Neural cell (in vitro differentiated cells): ENCODE measurements at regions not wholly inside any gene's neighbourhood (a gene's known extent, or its start where the extent isn't known, plus 50 kb on each side); places are given as distances from the start of the nearest gene placed in this dataset.

Experiments used
- H2AFZ ChIP-seq: fragments of 200-600, 300-800 bp; sonication (generic), shearing (Covaris generic); 2 replicates; pipeline ENCODE4 v1.6.0; 2014; ENCODE audit warnings: low read depth, mild to moderate bottlenecking, antibody characterized with exemption, low read length, moderate library complexity
- H3F3A ChIP-seq: fragments of 200-600 bp; shearing (Covaris generic); 2 replicates; pipeline ENCODE4 v1.6.1; 2016; ENCODE audit warnings: mild to moderate bottlenecking, moderate library complexity, mixed read lengths, antibody characterized with exemption, low read length; ENCODE audit not compliant: insufficient read depth, poor library complexity, severe bottlenecking
- H3K27ac ChIP-seq: fragments of 200-600, 300-800 bp; sonication (generic), shearing (Covaris generic); 2 replicates; pipeline ENCODE4 v1.5.1; 2014; ENCODE audit warnings: mild to moderate bottlenecking, low read length, moderate library complexity
- H3K27me3 ChIP-seq: fragments of 300-800, 200-600 bp; sonication (generic), shearing (Covaris generic); 2 replicates; pipeline ENCODE4 v1.6.0; 2014; ENCODE audit warnings: mild to moderate bottlenecking, low read depth, low read length, moderate library complexity; ENCODE audit not compliant: insufficient read depth
- H3K36me3 ChIP-seq: fragments of 300-800, 200-600 bp; sonication (generic), shearing (Covaris generic); 2 replicates; pipeline ENCODE4 v1.5.1; 2014; ENCODE audit warnings: mild to moderate bottlenecking, antibody characterized with exemption, low read length, moderate library complexity; ENCODE audit not compliant: insufficient read depth
- H3K4me2 ChIP-seq: fragments of 300-800, 200-600 bp; sonication (generic), shearing (Covaris generic); 2 replicates; pipeline ENCODE4 v1.6.0; 2014; ENCODE audit warnings: mild to moderate bottlenecking, low read length
- H3K4me3 ChIP-seq: fragments of 300-800, 200-600 bp; sonication (generic), shearing (Covaris generic); 2 replicates; pipeline ENCODE4 v1.5.1; 2014; ENCODE audit warnings: mild to moderate bottlenecking, low read length, moderate library complexity
- H3K79me2 ChIP-seq: fragments of 200-600 bp; shearing (Covaris generic); replicated peaks from 2 replicates; pipeline ENCODE4 v1.6.0; 2014; ENCODE audit warnings: mild to moderate bottlenecking, low read length, moderate library complexity; ENCODE audit not compliant: insufficient read depth
- H3K9ac ChIP-seq: fragments of 300-800, 200-600 bp; sonication (generic), shearing (Covaris generic); 2 replicates; pipeline ENCODE4 v1.6.1; 2016; ENCODE audit warnings: mild to moderate bottlenecking, low read length, mixed read lengths
- H3K9me2 ChIP-seq: fragments of 200-600 bp; shearing (Covaris generic); 2 replicates; pipeline ENCODE4 v1.6.1; 2016; ENCODE audit warnings: mild to moderate bottlenecking, low read length, mixed read lengths; ENCODE audit not compliant: insufficient read depth
- H3K9me3 ChIP-seq: fragments of 200-600, 300-800 bp; sonication (generic), shearing (Covaris generic); 2 replicates; pipeline ENCODE4 v1.6.1; 2016; ENCODE audit warnings: mild to moderate bottlenecking, mixed run types, low read length, moderate library complexity, mixed read lengths
- H4K20me1 ChIP-seq: fragments of 200-600 bp; shearing (Covaris generic); 2 replicates; pipeline ENCODE4 v1.6.1; 2016; ENCODE audit warnings: mild to moderate bottlenecking, mixed run types; ENCODE audit not compliant: insufficient read depth
- CTCF ChIP-seq: fragments of 450-650 bp; IDR thresholded peaks from 2 replicates; pipeline ENCODE4 v1.5.1; 2014; ENCODE audit warnings: antibody characterized with exemption, mild to moderate bottlenecking, moderate library complexity; ENCODE audit not compliant: poor library complexity, severe bottlenecking
- EP300 ChIP-seq: fragments of 450-650 bp; conservative IDR thresholded peaks from 2 replicates; pipeline ENCODE4 v1.6.1; 2014; ENCODE audit warnings: antibody characterized with exemption, mild to moderate bottlenecking, moderate library complexity; ENCODE audit not compliant: poor library complexity, severe bottlenecking
- EZH2 ChIP-seq: fragments of 200-600, 300-800 bp; shearing (Covaris generic), sonication (generic); IDR thresholded peaks from 2 replicates; pipeline ENCODE4 v1.6.1; 2014; ENCODE audit warnings: antibody characterized with exemption, low read length, borderline replicate concordance, mild to moderate bottlenecking; ENCODE audit not compliant: insufficient read depth, poor library complexity, severe bottlenecking
- MXI1 ChIP-seq: fragments of 450-650 bp; conservative IDR thresholded peaks from 2 replicates; pipeline ENCODE4 v1.6.1; 2014; ENCODE audit warnings: antibody characterized with exemption, mild to moderate bottlenecking; ENCODE audit not compliant: poor library complexity, severe bottlenecking
- POLR2AphosphoS5 ChIP-seq: IDR thresholded peaks from 2 replicates; pipeline ENCODE4 v1.6.1; 2012
- RAD21 ChIP-seq: fragments of 450-650 bp; conservative IDR thresholded peaks from 2 replicates; pipeline ENCODE4 v1.6.1; 2014; ENCODE audit warnings: antibody characterized with exemption, mild to moderate bottlenecking, moderate library complexity
- REST ChIP-seq: IDR thresholded peaks from 2 replicates; pipeline ENCODE4 v1.6.1; 2012; ENCODE audit warnings: borderline replicate concordance
- SMC3 ChIP-seq: fragments of 450-650 bp; conservative IDR thresholded peaks from 2 replicates; pipeline ENCODE4 v1.6.1; 2014; ENCODE audit warnings: antibody characterized with exemption, mild to moderate bottlenecking, moderate library complexity; ENCODE audit not compliant: poor library complexity
- TAF1 ChIP-seq: IDR thresholded peaks from 2 replicates; pipeline ENCODE4 v1.6.1; 2012; ENCODE audit warnings: low read depth

DNA sequence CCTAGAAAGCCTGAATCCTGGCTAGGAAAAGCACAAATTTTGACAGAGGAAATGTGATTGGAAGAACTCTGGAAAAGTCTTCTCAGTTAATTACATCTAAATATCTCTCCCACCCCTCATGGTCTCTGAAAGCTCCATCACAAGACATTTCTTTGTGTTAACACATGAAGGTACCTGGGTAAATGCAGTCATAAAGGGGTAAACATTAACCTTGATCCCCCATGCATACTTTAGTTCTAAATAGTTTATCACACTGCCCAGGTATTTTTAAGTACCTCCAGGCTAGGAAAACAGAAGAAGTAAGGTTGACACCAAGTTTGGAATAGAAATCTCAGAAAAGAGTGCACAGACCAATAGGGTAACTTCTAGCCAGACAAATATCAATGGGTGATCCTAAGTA lies 334.5 kb downstream of the PIK3R1 start:
- H3K27me3 ChIP-seq = no peaks in the 10 kb centered on the region
- no peaks in the 10 kb centered on the region for H3K9me3 ChIP-seq
- TF ChIP-seq RAD21 (no peak), EP300 (no peak), TAF1 (no peak), CTCF (no peak), POLR2AphosphoS5 (no peak), EZH2 (no peak), SMC3 (no peak), MXI1 (no peak)
- H3K9me2 ChIP-seq = no peaks in the 10 kb centered on the region
- no peaks in the 10 kb centered on the region for H4K20me1 ChIP-seq
- H3K27ac ChIP-seq = no peak overlapping the region
- no peak overlapping the region for H2AFZ ChIP-seq
- H3K9ac ChIP-seq = no peak overlapping the region
- no peak overlapping the region for H3K4me2 ChIP-seq
- no peaks in the 10 kb centered on the region for H3F3A ChIP-seq
- no peak overlapping the region for H3K4me3 ChIP-seq
- H3K79me2 ChIP-seq = no peaks in the 10 kb centered on the region
- no peaks in the 10 kb centered on the region for H3K36me3 ChIP-seq

DNA sequence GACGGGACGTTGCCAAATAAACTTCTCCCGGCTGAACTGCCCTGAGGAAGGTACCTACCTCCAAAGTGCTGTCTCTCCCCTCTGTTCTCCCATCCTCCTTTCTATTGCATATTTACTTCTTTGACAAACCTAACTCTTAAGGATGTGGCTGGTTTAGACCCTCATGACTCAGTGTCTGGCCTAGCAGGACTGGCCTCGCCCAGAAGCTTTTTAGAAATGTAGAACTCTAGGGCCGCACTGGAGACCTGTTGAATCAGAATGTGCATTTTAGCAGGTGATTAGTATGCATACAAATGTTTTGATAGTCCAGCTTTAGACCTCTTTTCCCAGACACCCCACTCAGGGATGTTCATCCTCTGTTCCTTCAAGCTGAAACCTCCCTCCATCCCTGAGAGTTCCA lies 335.9 kb downstream of the PIK3R1 start:
- H3K4me3 ChIP-seq = no peak overlapping the region
- TF ChIP-seq MXI1 (no peak), POLR2AphosphoS5 (no peak), SMC3 (no peak)

DNA sequence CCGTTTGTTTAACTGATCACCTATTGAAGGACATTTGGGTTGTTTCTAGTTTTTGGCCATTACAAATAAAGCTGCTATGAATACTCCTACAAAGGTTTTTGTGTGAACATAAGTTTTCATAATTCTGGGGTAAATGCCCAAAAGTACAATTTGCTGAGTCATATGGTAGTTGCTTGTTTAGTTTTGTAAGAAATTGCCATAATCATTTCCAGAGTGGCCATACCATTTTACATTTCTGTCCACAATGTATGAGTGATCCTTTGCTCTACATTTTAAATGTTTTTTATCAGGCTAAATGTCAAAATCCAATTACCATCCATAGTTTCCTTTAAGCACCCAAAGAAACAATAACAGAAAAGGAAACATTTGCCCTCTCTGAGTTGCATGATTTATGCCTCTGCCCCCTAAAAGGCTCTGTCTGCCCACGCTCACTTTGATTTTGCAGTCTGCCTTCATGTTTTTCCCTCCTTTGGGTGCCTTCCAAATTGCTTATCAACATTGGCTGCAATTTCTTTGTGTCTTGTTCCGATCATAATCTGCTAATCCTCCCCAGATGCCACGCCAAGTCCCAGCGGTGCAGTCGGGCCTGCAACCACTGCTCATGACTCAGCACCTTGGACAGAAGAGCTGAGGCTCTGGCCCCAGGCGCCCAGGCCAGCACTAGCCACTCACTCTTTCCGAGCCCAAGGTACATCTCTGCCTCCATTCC lies 339.2 kb downstream of the PIK3R1 start:
- TF ChIP-seq TAF1 (no peak), RAD21 (no peak), SMC3 (no peak), REST (no peak), MXI1 (no peak)

More for the DNA sequence above, 335.9 kb downstream of the PIK3R1 start:
- H3K9me2 ChIP-seq = no peaks in the 10 kb centered on the region
- no peak overlapping the region for H3K9ac ChIP-seq
- no peak overlapping the region for H2AFZ ChIP-seq
- H4K20me1 ChIP-seq = no peaks in the 10 kb centered on the region
- H3K9me3 ChIP-seq = no peaks in the 10 kb centered on the region
- H3F3A ChIP-seq = no peaks in the 10 kb centered on the region
- no peaks in the 10 kb centered on the region for H3K27me3 ChIP-seq
- H3K79me2 ChIP-seq = no peaks in the 10 kb centered on the region
- H3K4me2 ChIP-seq = no peak overlapping the region
- no peak overlapping the region for H3K27ac ChIP-seq
- no peaks in the 10 kb centered on the region for H3K36me3 ChIP-seq

More for the DNA sequence above, 339.2 kb downstream of the PIK3R1 start:
- Histone ChIP-seq H3F3A (no peaks in the 10 kb centered on the region), H3K9me2 (no peaks in the 10 kb centered on the region), H3K79me2 (no peaks in the 10 kb centered on the region), H3K36me3 (no peaks in the 10 kb centered on the region), H3K27me3 (no peaks in the 10 kb centered on the region), H3K4me3 (no peak overlapping the region), H3K4me2 (no peak overlapping the region), H3K9ac (no peak overlapping the region), H3K9me3 (no peaks in the 10 kb centered on the region), H4K20me1 (no peaks in the 10 kb centered on the region), H3K27ac (no peak overlapping the region), H2AFZ (no peak overlapping the region)
